Neuronal stem cell (in vitro differentiated cells): ENCODE measurements at regions not wholly inside any gene's neighbourhood (a gene's known extent, or its start where the extent isn't known, plus 50 kb on each side); places are given as distances from the start of the nearest gene placed in this dataset.

ENCODE experiments used
- DNase-seq: peaks from one replicate; pipeline ENCODE4 v3.0.0-alpha.2; 2013; ENCODE audit warnings: low spot score
- H2AFZ ChIP-seq: one replicate; pipeline ENCODE4 v1.6.1; 2013; ENCODE audit warnings: mild to moderate bottlenecking, low read length, inconsistent platforms
- H2AK5ac ChIP-seq: 2 replicates; pipeline ENCODE4 v1.6.1; 2013; ENCODE audit warnings: low read depth, mild to moderate bottlenecking, inconsistent platforms, low read length, moderate library complexity, mixed read lengths
- H2BK120ac ChIP-seq: 2 replicates; pipeline ENCODE4 v1.6.1; 2013; ENCODE audit warnings: low read depth, mild to moderate bottlenecking, inconsistent platforms, low read length, moderate library complexity, mixed read lengths
- H2BK12ac ChIP-seq: one replicate; pipeline ENCODE4 v1.6.1; 2013; ENCODE audit warnings: low read length, inconsistent platforms
- H2BK15ac ChIP-seq: 2 replicates; pipeline ENCODE4 v1.6.1; 2013; ENCODE audit warnings: mild to moderate bottlenecking, low read length, inconsistent platforms, mixed read lengths
- H2BK5ac ChIP-seq: one replicate; pipeline ENCODE4 v1.6.1; 2013; ENCODE audit warnings: inconsistent platforms, mild to moderate bottlenecking, low read length, moderate library complexity
- H3K14ac ChIP-seq: one replicate; pipeline ENCODE4 v1.6.1; 2013; ENCODE audit warnings: low read length, inconsistent platforms
- H3K18ac ChIP-seq: 2 replicates; pipeline ENCODE4 v1.6.1; 2013; ENCODE audit warnings: low read length, inconsistent platforms
- H3K23ac ChIP-seq: 2 replicates; pipeline ENCODE4 v1.6.1; 2013; ENCODE audit warnings: low read depth, mild to moderate bottlenecking, mixed read lengths, low read length, inconsistent platforms; ENCODE audit not compliant: poor library complexity
- H3K27ac ChIP-seq: replicated peaks from 3 replicates; pipeline ENCODE4 v1.5.1; 2013; ENCODE audit warnings: low read length, inconsistent platforms
- H3K27me3 ChIP-seq, 3 experiments: 2 replicates each; pipeline ENCODE4 v1.6.1; 2013; ENCODE audit warnings: low read length in 3 of 3, mild to moderate bottlenecking in 2 of 3, inconsistent platforms in 1 of 3, low read depth in 1 of 3, mixed read lengths in 1 of 3, moderate library complexity in 1 of 3; ENCODE audit not compliant: control insufficient read depth in 3 of 3, insufficient read depth in 3 of 3
- H3K36me3 ChIP-seq, 2 donors: replicated peaks in 1 of 2; 2 replicates each; pipeline ENCODE4 v1.6.1; 2013; ENCODE audit warnings: low read length in 2 of 2; ENCODE audit not compliant: control insufficient read depth in 2 of 2, insufficient read depth in 2 of 2
- H3K4ac ChIP-seq: 2 replicates; pipeline ENCODE4 v1.6.1; 2013; ENCODE audit warnings: inconsistent platforms, mild to moderate bottlenecking, low read length, moderate library complexity
- H3K4me1 ChIP-seq, 2 donors: 1 replicate in 1 of 2; 2 replicates in 1 of 2; pipeline ENCODE4 v1.6.1; 2013; ENCODE audit warnings: low read length in 2 of 2, low read depth in 1 of 2; ENCODE audit not compliant: control insufficient read depth in 2 of 2, insufficient read depth in 1 of 2
- H3K4me2 ChIP-seq: one replicate; pipeline ENCODE4 v1.6.1; 2013; ENCODE audit warnings: mild to moderate bottlenecking, low read length, inconsistent platforms; ENCODE audit not compliant: insufficient read depth, poor library complexity, severe bottlenecking
- H3K4me3 ChIP-seq, 2 donors: 2 replicates each; pipeline ENCODE4 v1.5.1; 2013; ENCODE audit warnings: low read length in 2 of 2, mild to moderate bottlenecking in 2 of 2, inconsistent platforms in 1 of 2, moderate library complexity in 1 of 2
- H3K79me1 ChIP-seq: one replicate; pipeline ENCODE4 v1.6.1; 2013; ENCODE audit warnings: low read depth, mild to moderate bottlenecking, inconsistent platforms, low read length, moderate library complexity
- H3K9ac ChIP-seq: one replicate; pipeline ENCODE4 v1.6.1; 2013; ENCODE audit warnings: mild to moderate bottlenecking, low read depth, low read length, inconsistent platforms; ENCODE audit not compliant: poor library complexity
- H3K9me3 ChIP-seq, 2 donors: replicated peaks in 1 of 2; 2 replicates each; pipeline versions ENCODE3 to v1.6.1; 2013; ENCODE audit warnings: low read length in 2 of 2, mild to moderate bottlenecking in 2 of 2, inconsistent platforms in 1 of 2, low read depth in 1 of 2, mixed read lengths in 1 of 2, moderate library complexity in 1 of 2; ENCODE audit not compliant: control insufficient read depth in 2 of 2, insufficient read depth in 1 of 2
- H4K8ac ChIP-seq: one replicate; pipeline ENCODE4 v1.6.1; 2013; ENCODE audit warnings: low read depth, mild to moderate bottlenecking, inconsistent platforms, low read length, moderate library complexity
- H4K91ac ChIP-seq: one replicate; pipeline ENCODE4 v1.6.1; 2013; ENCODE audit warnings: low read length, low read depth, mild to moderate bottlenecking, inconsistent platforms; ENCODE audit not compliant: poor library complexity
- WGBS, 2 donors: extraction: QIAGEN DNeasy Blood & Tissue Kit; methylation state at CpG; one replicate each; pipeline ENCODE4 v1.1.7; 2013; ENCODE audit warnings: missing lambda C conversion rate in 2 of 2, mixed read lengths in 1 of 2; ENCODE audit not compliant: insufficient read length in 2 of 2, insufficient replicate concordance in 1 of 2; ENCODE audit errors: extremely low coverage in 2 of 2; 5-methylcytosine and 5-hydroxymethylcytosine counted together

DNA sequence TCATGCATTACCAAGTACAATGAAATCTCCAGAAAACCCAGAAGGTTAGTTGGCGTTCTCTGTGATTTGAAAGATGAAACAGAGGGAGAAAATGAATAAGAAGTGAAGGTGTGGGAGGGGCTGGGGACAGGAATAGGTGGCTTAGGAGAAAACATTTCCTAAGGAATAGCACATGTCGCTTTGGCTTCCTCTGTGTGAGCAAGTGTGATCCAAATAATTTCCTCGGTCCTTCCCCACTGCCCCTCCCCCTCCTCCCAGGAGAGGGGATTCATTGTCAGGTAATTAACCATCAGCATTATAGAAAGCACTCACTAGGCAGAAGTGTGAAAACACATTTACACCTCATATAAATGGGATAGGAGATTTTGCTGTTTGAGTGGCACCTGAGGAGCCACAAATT is 105.5 kb downstream of the NUF2 start:
- H3K23ac ChIP-seq: no peak overlapping the region
- no peak overlapping the region for H3K4me2 ChIP-seq
- no peaks in the 10 kb centered on the region for H3K27me3 ChIP-seq
- H3K14ac ChIP-seq: no peak overlapping the region
- H2BK5ac ChIP-seq: no peak overlapping the region
- H3K27ac ChIP-seq: no peak overlapping the region
- DNase-seq: no peak
- H3K4me3 ChIP-seq: no peak overlapping the region
- H4K8ac ChIP-seq: no peak overlapping the region
- no peak overlapping the region for H4K91ac ChIP-seq
- H2BK120ac ChIP-seq: no peak overlapping the region
- no peaks in the 10 kb centered on the region for H3K36me3 ChIP-seq
- no peak overlapping the region for H3K18ac ChIP-seq
- no peaks in the 10 kb centered on the region for H3K4me1 ChIP-seq
- no peaks in the 10 kb centered on the region for H3K9me3 ChIP-seq
- no CpG with 5 or more reads among the region's 3 CpGs for WGBS, 2 donors
- H3K4ac ChIP-seq: no peak overlapping the region
- no peaks in the 10 kb centered on the region for H3K79me1 ChIP-seq
- no peak overlapping the region for H2BK12ac ChIP-seq
- H2AFZ ChIP-seq: no peak overlapping the region
- no peak overlapping the region for H2BK15ac ChIP-seq
- H3K9ac ChIP-seq: no peak overlapping the region
- H2AK5ac ChIP-seq: no peak overlapping the region

DNA sequence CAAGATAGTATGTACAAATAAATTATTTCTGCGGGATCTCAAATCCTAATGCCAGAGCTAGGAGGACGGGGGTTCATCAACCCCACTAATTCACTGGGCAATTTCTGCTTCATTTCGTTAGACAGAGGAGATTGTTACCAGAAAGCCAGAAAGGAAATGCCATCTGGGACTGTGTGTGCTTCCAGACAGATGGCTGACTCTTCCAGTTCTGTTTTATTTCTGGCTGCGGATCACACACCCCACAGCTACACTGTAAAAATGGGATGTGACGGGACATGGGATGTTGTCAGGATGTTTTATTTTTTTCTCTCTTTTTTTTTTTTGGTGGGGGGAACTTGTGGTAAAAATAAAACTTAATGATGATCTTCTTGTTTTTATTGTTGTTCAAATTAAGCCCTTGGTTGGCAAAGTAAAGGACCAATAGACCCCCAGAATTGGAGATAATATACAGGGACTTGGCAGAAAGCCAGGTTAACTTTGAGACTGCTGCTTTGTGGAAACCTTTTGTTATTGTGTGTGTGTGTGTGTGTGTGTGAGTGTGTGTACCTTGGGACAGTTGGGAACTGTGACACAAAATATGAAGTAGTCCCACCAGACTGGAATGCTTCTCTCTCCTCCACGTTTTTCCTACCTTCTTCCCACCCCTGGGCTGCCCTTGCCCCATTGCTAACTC is 114.5 kb downstream of the NUF2 start:
- H3K36me3 ChIP-seq: no peaks in the 10 kb centered on the region
- no peak overlapping the region for H3K4me2 ChIP-seq
- no peak overlapping the region for H3K27ac ChIP-seq
- no peak overlapping the region for H4K8ac ChIP-seq
- H3K23ac ChIP-seq: no peak overlapping the region
- no peak overlapping the region for H2BK120ac ChIP-seq
- H2BK5ac ChIP-seq: no peak overlapping the region
- DNase-seq: no peak
- H3K79me1 ChIP-seq: no peaks in the 10 kb centered on the region
- no peak overlapping the region for H2BK15ac ChIP-seq
- H3K4me1 ChIP-seq: peaks cover 0 to 1% of the 10 kb centered on the region in 2 donors
- no peak overlapping the region for H2AK5ac ChIP-seq
- H2AFZ ChIP-seq: no peak overlapping the region
- no peaks in the 10 kb centered on the region for H3K9me3 ChIP-seq
- no CpG with 5 or more reads among the region's 6 CpGs for WGBS, 2 donors
- H3K9ac ChIP-seq: no peak overlapping the region
- no peak overlapping the region for H3K4ac ChIP-seq
- H3K14ac ChIP-seq: no peak overlapping the region
- no peak overlapping the region for H3K18ac ChIP-seq
- H2BK12ac ChIP-seq: no peak overlapping the region
- no peaks in the 10 kb centered on the region for H3K27me3 ChIP-seq
- no peak overlapping the region for H3K4me3 ChIP-seq
- H4K91ac ChIP-seq: no peak overlapping the region

DNA sequence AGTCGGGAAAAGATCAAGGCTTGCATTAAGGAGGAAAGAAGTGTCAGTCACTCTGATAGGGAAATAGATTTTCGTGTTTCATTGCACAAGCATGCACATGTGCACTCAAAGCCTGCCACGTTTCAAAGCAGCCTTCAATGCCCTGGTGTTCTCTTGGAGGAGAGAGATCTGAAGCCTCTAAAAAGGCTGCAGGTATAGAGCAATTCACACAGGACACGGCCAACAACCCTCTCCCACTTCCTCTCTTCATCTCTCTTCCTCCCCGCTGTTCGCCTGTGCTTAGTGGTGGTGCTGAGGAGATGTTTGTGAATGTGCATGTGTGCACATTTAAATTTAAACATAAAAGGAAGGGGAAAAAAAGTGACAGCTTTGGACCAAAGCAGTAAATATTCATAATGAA is 117.7 kb downstream of the NUF2 start:
- Histone ChIP-seq H2AFZ (no peak overlapping the region), H3K27ac (no peak overlapping the region), H3K4me3 (no peak overlapping the region), H3K27me3 (no peaks in the 10 kb centered on the region), H3K14ac (no peak overlapping the region), H3K9me3 (no peaks in the 10 kb centered on the region), H3K4me1 (peaks cover 0 to 1% of the 10 kb centered on the region in 2 donors), H2BK120ac (no peak overlapping the region), H3K4ac (no peak overlapping the region), H3K4me2 (no peak overlapping the region), H3K36me3 (no peaks in the 10 kb centered on the region), H3K9ac (no peak overlapping the region), H2AK5ac (no peak overlapping the region), H3K79me1 (no peaks in the 10 kb centered on the region), H3K18ac (no peak overlapping the region), H2BK5ac (no peak overlapping the region), H4K91ac (no peak overlapping the region), H2BK12ac (no peak overlapping the region), H2BK15ac (no peak overlapping the region), H4K8ac (no peak overlapping the region), H3K23ac (no peak overlapping the region)
- DNase-seq: no peak
- whole genome bisulfite sequencing, 2 donors: no CpG with 5 or more reads among the region's 6 CpGs

DNA sequence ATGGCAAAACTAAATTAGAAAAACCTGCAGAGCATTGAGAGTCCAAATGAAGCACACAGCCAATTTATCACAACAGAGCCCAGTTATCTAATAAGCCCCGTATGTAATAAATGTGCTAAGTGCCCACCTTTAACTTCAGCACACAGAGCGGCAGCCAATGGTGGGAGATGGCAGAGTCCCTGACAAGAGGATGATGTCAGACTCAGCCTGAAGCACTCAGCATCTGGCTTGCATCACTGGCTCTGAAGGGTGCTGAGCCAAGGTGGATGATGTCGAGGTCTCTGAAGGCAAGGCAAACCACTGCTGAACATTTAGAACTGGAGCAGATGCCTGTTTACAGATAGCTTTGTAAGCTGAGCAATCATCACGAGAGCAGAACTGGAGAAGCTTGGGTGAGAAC is 118.3 kb downstream of the NUF2 start:
- Histone ChIP-seq H2BK15ac (no peak overlapping the region), H2BK120ac (no peak overlapping the region), H3K23ac (no peak overlapping the region), H3K27me3 (no peaks in the 10 kb centered on the region), H3K14ac (peak overlapping the region; percentile 48), H2BK12ac (no peak overlapping the region), H2BK5ac (no peak overlapping the region), H3K27ac (no peak overlapping the region), H3K4me2 (no peak overlapping the region), H3K4me1 (peaks cover 0 to 1% of the 10 kb centered on the region in 2 donors), H3K36me3 (no peaks in the 10 kb centered on the region), H3K9me3 (no peaks in the 10 kb centered on the region), H3K79me1 (no peaks in the 10 kb centered on the region), H3K4ac (no peak overlapping the region), H3K18ac (no peak overlapping the region), H4K8ac (no peak overlapping the region), H2AK5ac (no peak overlapping the region), H4K91ac (no peak overlapping the region), H3K4me3 (no peak overlapping the region), H3K9ac (no peak overlapping the region), H2AFZ (no peak overlapping the region)
- no CpG with 5 or more reads among the region's 4 CpGs for WGBS, 2 donors
- DNase-seq: no peak
